Parathyroid adenoma (tissue), 2 donors: ENCODE measurements at regions not wholly inside any gene's neighbourhood (a gene's known extent, or its start where the extent isn't known, plus 50 kb on each side); places are given as distances from the start of the nearest gene placed in this dataset.

ENCODE experiments used
- H2AFZ ChIP-seq: fragments of 300-600 bp; sonication (generic); one replicate; pipeline ENCODE4 v1.7.0; 2017; ENCODE audit warnings: antibody characterized with exemption, mild to moderate bottlenecking
- H3K27ac ChIP-seq: fragments of 300-600 bp; sonication (generic); one replicate; pipeline ENCODE4 v1.7.0; 2017
- H3K27me3 ChIP-seq: fragments of 300-600 bp; sonication (generic); one replicate; pipeline ENCODE4 v1.7.0; 2017; ENCODE audit warnings: low read length; ENCODE audit not compliant: control insufficient read depth, insufficient read depth
- H3K36me3 ChIP-seq: fragments of 300-600 bp; sonication (generic); one replicate; pipeline ENCODE4 v1.7.0; 2017; ENCODE audit warnings: low read length; ENCODE audit not compliant: control insufficient read depth, insufficient read depth
- H3K4me1 ChIP-seq: fragments of 300-600 bp; sonication (generic); one replicate; pipeline ENCODE4 v1.7.0; 2017; ENCODE audit warnings: control low read depth
- H3K4me2 ChIP-seq: fragments of 300-600 bp; sonication (generic); one replicate; pipeline ENCODE4 v1.7.0; 2017; ENCODE audit warnings: low read length
- H3K4me3 ChIP-seq: fragments of 300-600 bp; sonication (generic); one replicate; pipeline ENCODE4 v1.7.0; 2017; ENCODE audit warnings: low read depth, low read length
- H3K79me2 ChIP-seq: fragments of 300-600 bp; sonication (generic); one replicate; pipeline ENCODE4 v1.7.0; 2017; ENCODE audit warnings: control low read depth
- H3K9ac ChIP-seq: fragments of 300-600 bp; sonication (generic); one replicate; pipeline ENCODE4 v1.7.0; 2017; ENCODE audit warnings: mild to moderate bottlenecking
- H3K9me3 ChIP-seq: fragments of 300-600 bp; sonication (generic); one replicate; pipeline ENCODE4 v1.7.0; 2017; ENCODE audit warnings: low read length; ENCODE audit not compliant: control insufficient read depth
- CTCF ChIP-seq: fragments of 300-600 bp; sonication (generic); IDR thresholded peaks from one replicate; pipeline ENCODE4 v1.7.0; 2017; ENCODE audit warnings: antibody characterized with exemption, mild to moderate bottlenecking
- donor health status: primary hyperparathyroidism.

DNA sequence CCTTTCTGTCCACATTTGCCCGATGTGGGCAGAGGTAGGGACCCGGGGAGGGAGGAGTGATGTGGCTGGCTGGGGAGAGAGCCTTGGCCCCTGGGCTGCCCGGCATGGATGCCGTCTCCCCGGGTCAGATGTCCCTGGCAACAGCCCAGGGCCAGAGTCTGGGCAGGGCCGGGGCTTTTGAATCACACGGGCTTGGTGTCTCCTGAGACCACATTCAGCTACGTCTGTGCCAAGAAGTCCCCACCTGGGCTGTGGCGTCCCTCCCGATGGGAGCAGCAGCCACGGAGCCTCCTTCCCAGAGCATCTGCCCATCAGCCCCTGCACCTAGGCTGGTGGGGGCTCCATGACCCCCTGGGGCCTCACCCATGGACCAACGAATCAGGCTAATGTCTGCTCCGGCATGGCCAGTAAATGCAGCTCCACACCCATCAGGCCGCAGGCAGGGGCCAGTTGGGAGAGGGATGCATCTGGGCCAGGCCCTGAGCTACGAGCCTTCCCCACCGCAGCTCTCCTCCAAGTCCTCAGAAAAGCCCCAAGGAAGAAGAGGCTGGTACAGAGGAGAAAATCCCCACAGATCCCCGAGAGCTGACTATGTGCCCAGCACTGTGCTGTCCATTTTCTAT lies 109.4 kb downstream of the RFLNA start:
- Histone ChIP-seq H3K4me3 (no peak overlapping the region), H3K9me3 (no peaks in the 10 kb centered on the region), H3K9ac (no peak overlapping the region), H2AFZ (no peak overlapping the region), H3K27me3 (no peaks in the 10 kb centered on the region), H3K79me2 (no peaks in the 10 kb centered on the region), H3K27ac (no peak overlapping the region), H3K36me3 (no peaks in the 10 kb centered on the region), H3K4me1 (no peaks in the 10 kb centered on the region), H3K4me2 (no peak overlapping the region)
- no peak for TF ChIP-seq CTCF

- no peak overlapping the region for H3K9ac ChIP-seq
- no peak overlapping the region for H2AFZ ChIP-seq
- H3K4me2 ChIP-seq = no peak overlapping the region
- H3K9me3 ChIP-seq = no peaks in the 10 kb centered on the region
- no peak overlapping the region for H3K4me3 ChIP-seq
- peaks cover 2% of the 10 kb centered on the region for H3K79me2 ChIP-seq
- no peaks in the 10 kb centered on the region for H3K4me1 ChIP-seq
- no peak for TF ChIP-seq CTCF
- H3K36me3 ChIP-seq = no peaks in the 10 kb centered on the region
- H3K27ac ChIP-seq = no peak overlapping the region
- H3K27me3 ChIP-seq = no peaks in the 10 kb centered on the region
Measured at GRCh38 chr12:124403273-124403672, 108.4 kb downstream of the RFLNA start.

GRCh38 chr12:124402248-124403066 lies 107.6 kb downstream of the RFLNA start:
- Histone ChIP-seq H3K27ac (no peak overlapping the region), H3K9ac (no peak overlapping the region), H3K36me3 (no peaks in the 10 kb centered on the region), H3K4me3 (no peak overlapping the region), H3K9me3 (no peaks in the 10 kb centered on the region), H3K27me3 (no peaks in the 10 kb centered on the region), H2AFZ (no peak overlapping the region), H3K4me1 (no peaks in the 10 kb centered on the region), H3K79me2 (peaks cover 2% of the 10 kb centered on the region), H3K4me2 (no peak overlapping the region)
- TF ChIP-seq CTCF = no peak

DNA sequence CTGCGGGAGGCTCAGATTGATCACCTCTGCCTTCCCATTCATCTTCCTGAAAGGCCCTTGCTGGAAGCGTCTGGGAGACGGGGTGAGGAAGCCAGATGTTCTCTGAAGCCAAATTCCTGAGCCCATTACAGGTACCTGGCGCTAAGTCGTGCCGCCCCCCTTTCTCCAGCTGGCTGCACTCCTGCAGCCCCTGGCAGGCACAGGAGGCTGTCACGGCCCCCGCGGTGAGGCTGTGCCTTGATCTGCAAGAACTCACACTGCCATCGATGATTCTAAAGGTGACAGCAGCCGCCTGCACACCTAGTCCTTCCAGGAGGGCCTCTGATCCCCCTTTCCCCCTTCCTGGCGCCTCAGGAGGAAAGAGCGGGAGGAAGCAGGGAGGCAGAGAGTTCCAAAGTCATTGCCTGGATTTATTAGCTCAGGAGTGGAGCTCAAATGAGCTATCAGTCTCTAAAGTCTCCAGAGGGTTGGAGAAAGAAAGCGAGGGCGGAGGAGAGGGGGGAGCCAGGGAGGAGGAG lies 106.9 kb downstream of the RFLNA start:
- TF ChIP-seq CTCF = no peak
- no peak overlapping the region for H3K4me3 ChIP-seq
- H3K9me3 ChIP-seq = no peaks in the 10 kb centered on the region
- H3K36me3 ChIP-seq = no peaks in the 10 kb centered on the region
- H3K4me1 ChIP-seq = no peaks in the 10 kb centered on the region
- H3K27me3 ChIP-seq = no peaks in the 10 kb centered on the region
- H3K4me2 ChIP-seq = no peak overlapping the region
- no peak overlapping the region for H3K9ac ChIP-seq
- no peak overlapping the region for H3K27ac ChIP-seq
- H2AFZ ChIP-seq = no peak overlapping the region
- peaks cover 2% of the 10 kb centered on the region for H3K79me2 ChIP-seq
